Left kidney (tissue), 1 donor: ENCODE measurements at regions not wholly inside any gene's neighbourhood (a gene's known extent, or its start where the extent isn't known, plus 50 kb on each side); places are given as distances from the start of the nearest gene placed in this dataset.
"Not testable (repeated sequence)": the region's sequence is repeated elsewhere in the genome, so short reads cannot be mapped to it uniquely, and the experiment has no call there.

ENCODE experiments used
- DNase-seq: peaks from one replicate; pipeline ENCODE4 v3.0.0-alpha.2; 2013

DNA sequence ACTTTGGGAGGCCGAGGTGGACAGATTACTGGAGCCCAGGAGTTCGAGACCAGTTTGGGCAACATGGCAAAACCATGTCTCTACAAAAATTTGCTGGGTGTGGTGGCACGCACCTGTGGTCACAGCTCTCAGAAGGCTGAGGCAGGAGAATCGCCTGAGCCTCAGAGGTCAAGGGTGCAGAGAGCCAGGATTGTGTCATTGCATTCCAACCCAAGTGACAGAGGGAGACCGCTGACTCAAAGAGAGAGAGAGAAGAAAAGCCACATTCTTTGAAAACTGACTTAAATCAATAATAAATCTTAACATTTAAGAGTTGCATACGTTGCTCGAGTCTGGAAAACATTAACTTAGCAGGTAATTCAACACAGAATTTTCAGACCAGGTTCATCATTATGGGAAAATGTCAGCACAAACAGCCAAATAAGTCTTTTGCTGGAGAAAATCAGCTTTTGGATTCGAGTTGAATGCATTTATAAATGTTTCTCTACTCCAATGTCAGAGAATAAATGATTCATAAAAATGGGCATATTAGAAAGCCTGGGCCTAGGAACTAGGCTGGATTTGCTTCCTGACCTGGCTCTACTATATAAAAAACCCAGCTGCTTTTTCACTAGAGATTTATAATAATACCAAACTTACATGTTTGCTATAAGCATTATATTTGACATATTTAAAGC is 68.3 kb upstream of the RBPJ start:
- no peak for DNase-seq

DNA sequence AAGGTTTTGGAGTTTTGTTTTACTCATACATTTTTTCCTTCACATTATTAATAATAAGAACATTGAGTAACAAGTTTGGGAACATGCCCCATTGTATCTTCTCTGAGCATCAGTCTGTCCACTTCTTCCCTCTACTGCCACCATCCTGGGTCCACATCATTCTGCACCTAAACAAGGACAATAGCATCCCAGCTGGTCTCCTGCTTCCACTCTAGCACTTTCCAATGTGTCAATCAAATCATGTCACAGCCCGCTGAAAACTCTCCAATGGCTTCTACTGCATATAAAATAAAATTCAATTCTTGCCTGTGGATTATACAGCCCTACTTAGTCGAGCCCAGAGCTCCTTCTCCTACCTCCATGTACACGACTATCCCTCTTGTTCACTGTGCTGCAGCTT is 66.8 kb upstream of the RBPJ start:
- no peak for DNase-seq

DNA sequence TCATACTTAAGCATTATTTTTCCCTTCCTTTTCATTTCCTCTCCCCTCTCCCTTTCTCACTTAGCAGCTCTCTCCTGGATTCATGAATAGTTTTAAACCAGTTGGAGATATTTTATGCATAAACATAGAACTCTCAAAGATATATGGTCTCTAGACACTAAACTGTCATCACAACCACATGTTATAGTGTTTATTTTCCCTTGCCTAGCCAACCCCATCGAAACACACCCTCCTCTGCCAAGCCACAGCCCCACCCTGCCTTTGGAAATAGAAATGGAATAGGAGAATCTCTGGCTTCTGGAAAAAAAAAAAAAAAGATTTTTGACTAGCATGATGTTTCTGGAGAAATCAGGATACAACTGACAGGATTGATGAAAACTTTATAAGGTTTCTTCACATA is 64.8 kb upstream of the RBPJ start:
- DNase-seq: no peak

- DNase-seq: not testable (repeated sequence)
Observed at GRCh38 chr4:26257444-26257843, 63.4 kb upstream of the RBPJ start.

DNA sequence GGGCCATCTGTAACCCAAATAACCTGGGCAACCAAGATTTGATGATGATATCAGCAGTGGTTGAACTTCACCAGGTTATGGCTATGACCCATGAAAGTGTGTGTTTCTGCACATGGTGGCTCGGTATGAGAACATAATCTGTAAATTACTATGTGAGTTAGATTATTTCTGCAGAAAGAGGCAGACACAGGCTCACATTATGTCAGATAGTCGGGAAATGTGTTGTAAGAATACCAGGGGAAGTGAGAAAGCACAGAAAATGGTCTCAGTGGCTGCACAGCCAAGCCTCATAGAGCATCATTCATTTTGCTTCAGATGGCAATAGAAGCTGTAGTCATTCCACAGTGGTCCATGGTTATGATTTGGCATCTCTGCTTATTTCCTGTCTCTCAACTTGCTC is 63.0 kb upstream of the RBPJ start:
- no peak for DNase-seq

DNA sequence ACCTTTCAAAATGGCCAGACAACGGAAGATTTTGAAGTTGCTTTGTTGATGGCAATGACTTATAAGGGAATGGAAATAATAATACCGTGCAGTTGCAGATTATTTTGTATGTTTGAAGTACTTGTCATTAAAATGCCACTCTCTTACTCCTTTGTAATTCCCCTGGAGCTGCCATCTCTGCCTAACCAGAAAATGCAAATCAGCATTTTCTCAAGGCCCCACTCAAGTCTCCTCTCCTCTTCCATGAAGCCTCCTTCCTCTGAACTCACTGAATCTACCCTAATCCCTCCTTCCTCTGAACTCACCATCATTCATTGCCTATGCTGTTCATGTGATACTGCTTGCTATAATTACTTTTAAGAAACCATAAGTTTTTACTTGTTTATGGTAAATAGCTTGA is 60.2 kb upstream of the RBPJ start:
- no peak for DNase-seq

DNA sequence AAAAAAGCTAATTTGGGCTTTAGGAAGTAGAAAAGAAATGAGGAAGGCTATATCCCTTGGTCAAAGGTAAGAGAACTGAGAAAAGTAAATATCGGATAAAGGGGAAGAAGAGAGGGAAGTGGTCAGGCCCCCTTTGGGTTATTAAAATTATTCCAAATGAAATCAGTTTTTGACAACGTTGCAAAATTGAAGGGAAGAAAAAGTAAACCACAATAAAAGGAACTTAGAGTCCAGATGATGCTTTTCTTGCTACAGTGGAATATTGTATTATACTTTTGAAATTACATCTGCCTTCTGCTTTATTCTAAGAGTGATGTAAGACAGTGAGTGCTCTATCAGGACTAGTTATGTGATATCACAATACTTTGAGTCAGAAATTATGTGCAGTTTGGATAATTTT is 59.4 kb upstream of the RBPJ start:
- no peak for DNase-seq

DNA sequence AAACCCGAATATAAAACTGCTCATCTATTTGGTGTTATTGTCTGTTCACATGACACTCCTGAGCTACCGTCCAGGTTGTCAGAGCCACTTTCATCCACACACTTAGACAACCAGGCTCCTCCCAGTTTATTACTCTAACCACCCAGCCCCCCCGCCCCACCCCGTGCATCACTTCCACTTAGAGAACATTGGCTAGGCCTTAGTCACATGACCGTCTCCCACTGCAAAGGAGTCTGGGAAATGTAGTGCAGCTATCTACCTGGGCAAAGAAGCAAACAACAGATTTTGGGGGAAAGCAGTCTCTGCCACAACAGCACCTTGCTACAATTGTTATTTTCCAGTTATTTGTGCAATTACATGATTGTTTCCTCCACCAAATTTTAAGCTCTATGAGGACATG is 57.6 kb upstream of the RBPJ start:
- DNase-seq: no peak

- no peak for DNase-seq
Observed at GRCh38 chr4:26264109-26264508, 56.7 kb upstream of the RBPJ start.

GRCh38 chr4:26267087-26267486 is 53.7 kb upstream of the RBPJ start:
- DNase-seq: no peak

DNA sequence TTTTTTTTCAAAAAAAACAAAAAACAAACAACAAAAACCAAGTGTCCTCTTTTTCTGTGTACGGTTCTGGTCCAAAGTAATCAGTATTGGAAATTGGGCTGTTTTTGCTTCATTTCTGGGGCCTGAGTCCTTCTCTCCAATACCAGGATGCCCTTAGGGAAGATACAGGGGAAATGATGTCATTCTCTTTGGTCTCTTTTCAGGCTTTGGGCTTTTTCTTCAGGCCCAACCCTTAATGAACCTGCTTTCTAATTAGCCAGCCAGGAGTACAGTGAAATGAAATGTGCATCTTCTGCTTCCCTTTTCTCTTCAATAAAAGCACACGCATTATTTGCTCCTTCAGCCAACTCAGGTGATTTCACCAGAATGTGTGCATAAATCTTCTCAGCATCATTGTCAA is 52.6 kb upstream of the RBPJ start:
- no peak for DNase-seq

DNA sequence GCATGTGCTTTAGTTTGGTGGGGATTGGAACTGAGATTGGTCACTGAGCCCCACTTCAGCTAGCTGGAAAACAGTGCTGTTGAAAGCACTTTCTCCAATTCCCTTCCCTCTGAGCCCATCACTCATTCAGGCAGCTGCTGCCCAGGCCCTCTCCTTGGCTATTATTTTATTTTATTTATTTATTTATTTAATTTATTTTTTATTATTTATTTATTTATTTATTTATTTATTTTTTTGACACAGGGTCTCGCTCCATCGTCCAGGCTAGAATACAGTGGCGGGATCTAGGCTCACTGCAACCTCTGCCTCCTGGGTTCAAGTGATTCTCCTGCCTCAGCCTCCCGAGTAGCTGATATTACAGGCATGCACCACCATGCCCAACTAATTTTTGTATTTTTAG is 51.8 kb upstream of the RBPJ start:
- DNase-seq: no peak
